HG03565 (cell line): ENCODE measurements at regions not wholly inside any gene's neighbourhood (a gene's known extent, or its start where the extent isn't known, plus 50 kb on each side); places are given as distances from the start of the nearest gene placed in this dataset.
"Not testable (repeated sequence)": the region's sequence is repeated elsewhere in the genome, so short reads cannot be mapped to it uniquely, and the experiment has no call there.

Source experiments
- ATAC-seq: cut with Tn5 transposase; IDR thresholded peaks from one replicate; pipeline ENCODE4 v1.9.1; 2021; ENCODE audit warnings: mild to moderate bottlenecking, moderate library complexity; ENCODE audit not compliant: unreplicated experiment

- ATAC-seq: no peak
These were observed 987.9 kb downstream of the EPHA7 start for GRCh38 chr6:92431502-92431901.

- no peak for ATAC-seq
These were observed 990.9 kb downstream of the EPHA7 start for GRCh38 chr6:92428448-92428847.

- ATAC-seq: no peak
These were observed 991.9 kb downstream of the EPHA7 start for GRCh38 chr6:92427453-92427852.

- no peak for ATAC-seq
These were observed 1003.7 kb downstream of the EPHA7 start for GRCh38 chr6:92415656-92416055.

GRCh38 chr6:92408350-92408749 lies 1011.0 kb downstream of the EPHA7 start:
- ATAC-seq: no peak

- ATAC-seq: no peak
These were observed 1015.1 kb downstream of the EPHA7 start for GRCh38 chr6:92404281-92404680.

- no peak for ATAC-seq
These were observed 1019.4 kb downstream of the EPHA7 start for GRCh38 chr6:92399911-92400310.

GRCh38 chr6:92388706-92389105 lies 1030.7 kb downstream of the EPHA7 start:
- not testable (repeated sequence) for ATAC-seq

GRCh38 chr6:92380803-92381601 lies 1038.4 kb downstream of the EPHA7 start:
- ATAC-seq: peak; percentile 46

GRCh38 chr6:92377137-92377536 lies 1042.2 kb downstream of the EPHA7 start:
- no peak for ATAC-seq

GRCh38 chr6:92376691-92377090 lies 1042.7 kb downstream of the EPHA7 start:
- no peak for ATAC-seq

GRCh38 chr6:92371211-92372208 lies 1047.8 kb downstream of the EPHA7 start:
- ATAC-seq: no peak

GRCh38 chr6:92369309-92369708 lies 1050.0 kb downstream of the EPHA7 start:
- ATAC-seq: no peak

GRCh38 chr6:92364948-92365541 lies 1054.3 kb downstream of the EPHA7 start:
- no peak for ATAC-seq

- no peak for ATAC-seq
These were observed 1056.2 kb downstream of the EPHA7 start for GRCh38 chr6:92363111-92363510.

- ATAC-seq: no peak
These were observed 1057.0 kb downstream of the EPHA7 start for GRCh38 chr6:92362404-92362803.

GRCh38 chr6:92361990-92362389 lies 1057.4 kb downstream of the EPHA7 start:
- ATAC-seq: no peak

GRCh38 chr6:92354270-92354829 lies 1065.0 kb downstream of the EPHA7 start:
- no peak for ATAC-seq

GRCh38 chr6:92352130-92352529 lies 1067.2 kb downstream of the EPHA7 start:
- no peak for ATAC-seq

- no peak for ATAC-seq
These were observed 1078.2 kb downstream of the EPHA7 start for GRCh38 chr6:92341201-92341600.
